ENCODE measurements at regions not wholly inside any gene's neighbourhood (a gene's known extent, or its start where the extent isn't known, plus 50 kb on each side); places are given as distances from the start of the nearest gene placed in this dataset.

DNA sequence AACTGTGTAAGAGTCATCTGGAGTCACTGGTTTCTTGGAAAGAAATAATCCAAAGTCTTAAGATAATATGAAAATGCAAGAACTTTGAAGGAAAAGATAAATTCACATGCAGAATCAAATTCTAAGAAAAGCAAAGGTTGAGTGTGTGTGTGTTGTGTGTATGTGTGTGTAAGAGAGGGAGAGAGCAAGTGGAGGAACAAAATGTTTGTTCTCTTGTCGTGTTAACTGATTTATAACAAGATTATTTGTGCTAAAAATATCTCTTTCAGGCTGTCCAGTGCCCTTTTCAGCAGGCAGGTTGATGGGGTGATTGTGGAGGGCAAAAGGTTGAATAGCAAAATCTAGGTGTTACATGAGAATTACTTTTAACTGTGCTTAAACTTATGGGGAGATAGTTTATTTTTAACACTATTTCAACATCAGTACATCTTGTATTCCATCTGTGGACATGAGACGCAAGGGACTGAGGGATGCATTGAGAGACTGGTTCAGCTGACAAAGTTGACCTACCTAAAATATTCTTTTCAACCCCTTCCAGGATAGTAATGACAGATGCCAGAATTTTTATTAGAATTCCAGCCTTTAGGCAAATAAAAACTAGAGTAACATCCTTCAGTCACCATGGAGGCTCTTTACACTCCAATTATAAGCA is 342.4 kb upstream of the CD180 start:
- no peak for DNase-seq

GRCh38 chr5:67537439-67538148 is 341.0 kb upstream of the CD180 start:
- no peak for DNase-seq

DNA sequence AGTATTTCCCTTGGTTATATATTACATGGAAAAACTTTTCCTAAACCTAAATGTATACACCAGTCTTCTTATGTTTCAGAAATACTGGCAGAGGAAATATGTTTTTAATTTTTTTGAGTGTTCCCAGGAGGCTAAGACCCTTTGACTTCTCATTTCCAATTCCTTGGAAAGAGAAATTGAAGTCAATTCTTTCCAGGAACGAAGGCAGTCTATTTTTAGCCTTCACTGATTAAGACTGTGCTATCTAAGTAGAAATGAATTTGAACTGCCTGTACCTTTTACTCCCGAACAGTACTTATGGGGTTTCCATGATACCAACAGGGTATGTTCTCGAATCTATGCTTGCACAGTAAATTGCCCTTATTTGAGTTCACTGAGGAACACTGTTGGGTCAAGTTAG is 340.3 kb upstream of the CD180 start:
- DNase-seq, result no peak

DNA sequence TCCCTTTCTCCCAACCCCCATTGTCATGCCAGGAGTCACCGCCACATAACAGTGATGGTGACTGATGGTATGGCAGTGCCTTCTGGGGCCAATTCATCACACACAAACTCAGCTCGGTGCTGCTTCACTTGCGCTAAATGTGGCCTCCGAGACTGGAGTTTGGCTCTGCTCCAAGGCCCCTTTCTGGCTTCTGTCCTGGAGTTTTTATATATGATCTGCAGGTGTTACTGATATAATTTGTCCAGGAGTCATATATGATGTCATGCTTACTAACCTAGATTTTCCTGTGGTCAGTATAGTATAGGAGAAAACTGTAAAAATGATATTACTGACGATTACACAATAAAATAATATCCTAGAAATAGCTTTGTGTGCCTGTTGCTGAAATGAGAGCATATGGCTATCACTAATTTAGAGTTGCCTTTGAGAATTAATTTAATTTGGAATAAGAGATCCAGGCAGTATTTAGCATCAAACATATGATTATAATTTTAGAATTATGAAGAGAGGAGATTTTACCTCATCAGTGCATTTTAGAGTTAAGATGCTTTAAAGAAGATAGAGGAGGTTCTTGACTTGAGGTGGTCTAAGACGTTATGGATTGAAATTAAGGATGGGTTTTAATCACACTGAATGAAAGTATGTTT is 334.1 kb upstream of the CD180 start:
- DNase-seq, result peak in 2 of 3 experiments; percentile 45 to 89

- DNase-seq, result peak in 1 of 3 experiments; percentile 27
Observed at GRCh38 chr5:67528953-67529352, 332.4 kb upstream of the CD180 start.

DNA sequence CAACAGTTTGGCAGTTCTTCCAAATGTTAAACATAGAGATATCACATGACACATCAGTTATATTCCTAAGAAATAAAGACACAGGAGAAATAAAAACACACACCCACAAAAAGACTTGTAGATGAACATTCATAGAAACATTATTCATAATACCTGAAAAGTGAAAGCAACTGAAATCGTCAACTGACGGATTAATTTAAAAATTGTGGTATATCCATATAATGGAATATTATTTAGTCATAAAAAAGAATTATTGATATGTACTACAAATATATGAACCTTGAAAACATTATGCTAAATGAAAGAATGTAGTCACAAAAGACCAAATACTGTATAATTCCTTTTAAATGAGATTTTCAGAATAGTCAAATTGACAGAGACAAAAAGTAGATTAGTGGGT is 330.2 kb upstream of the CD180 start:
- DNase-seq, result no peak

GRCh38 chr5:67520161-67520908 is 323.7 kb upstream of the CD180 start:
- DNase-seq, result peak in 1 of 3 experiments; percentile 17

- no peak for DNase-seq
Observed at GRCh38 chr5:67518227-67518626, 321.6 kb upstream of the CD180 start.

DNA sequence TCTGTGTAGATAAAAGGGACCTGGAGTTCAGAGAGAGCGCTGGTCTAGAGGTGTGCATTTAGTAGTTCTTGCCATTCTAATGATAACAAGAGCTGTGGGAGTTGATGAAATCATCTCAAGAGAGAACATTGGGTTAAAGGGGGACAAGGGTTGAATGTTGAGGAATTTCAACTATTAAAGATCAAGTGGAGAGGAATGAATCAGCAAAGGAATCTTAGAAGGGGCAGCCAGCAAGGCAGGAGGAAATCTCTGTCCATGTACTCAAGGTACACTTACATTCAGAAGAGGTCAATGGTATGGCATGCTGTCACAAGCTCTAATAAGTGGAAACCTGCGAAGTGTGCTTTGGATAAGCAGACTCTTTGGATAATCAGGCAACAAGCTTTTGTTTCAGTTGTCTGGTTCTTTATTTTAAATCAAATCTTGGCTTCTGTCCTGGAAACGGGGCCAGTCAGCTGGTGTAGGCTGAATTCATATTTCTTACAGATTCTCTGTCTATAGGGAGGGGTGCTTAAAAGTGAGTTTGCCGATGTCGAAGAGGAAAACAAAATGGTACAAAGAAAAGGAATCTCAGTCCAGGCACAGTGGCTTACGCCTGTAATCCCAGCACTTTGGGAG is 320.5 kb upstream of the CD180 start:
- no peak for DNase-seq

DNA sequence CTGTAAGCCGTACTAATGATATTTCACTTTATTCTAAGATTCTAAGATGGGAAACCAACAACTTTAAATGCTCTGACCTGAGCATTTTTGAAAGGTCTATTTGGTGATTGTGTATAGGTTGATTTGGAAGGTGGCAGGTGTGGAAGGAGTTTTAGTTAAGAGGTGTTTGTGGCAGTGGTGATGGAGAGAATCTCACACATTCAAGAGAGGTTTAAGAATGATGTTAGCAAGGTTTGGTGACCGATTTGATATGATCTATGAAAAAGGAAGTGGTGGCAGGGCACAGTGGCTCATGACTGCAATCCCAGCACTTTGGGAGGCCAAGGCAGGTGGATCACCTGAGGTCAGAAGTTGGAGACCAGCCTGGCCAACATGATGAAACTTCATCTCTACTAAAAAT is 319.2 kb upstream of the CD180 start:
- DNase-seq, result no peak

DNA sequence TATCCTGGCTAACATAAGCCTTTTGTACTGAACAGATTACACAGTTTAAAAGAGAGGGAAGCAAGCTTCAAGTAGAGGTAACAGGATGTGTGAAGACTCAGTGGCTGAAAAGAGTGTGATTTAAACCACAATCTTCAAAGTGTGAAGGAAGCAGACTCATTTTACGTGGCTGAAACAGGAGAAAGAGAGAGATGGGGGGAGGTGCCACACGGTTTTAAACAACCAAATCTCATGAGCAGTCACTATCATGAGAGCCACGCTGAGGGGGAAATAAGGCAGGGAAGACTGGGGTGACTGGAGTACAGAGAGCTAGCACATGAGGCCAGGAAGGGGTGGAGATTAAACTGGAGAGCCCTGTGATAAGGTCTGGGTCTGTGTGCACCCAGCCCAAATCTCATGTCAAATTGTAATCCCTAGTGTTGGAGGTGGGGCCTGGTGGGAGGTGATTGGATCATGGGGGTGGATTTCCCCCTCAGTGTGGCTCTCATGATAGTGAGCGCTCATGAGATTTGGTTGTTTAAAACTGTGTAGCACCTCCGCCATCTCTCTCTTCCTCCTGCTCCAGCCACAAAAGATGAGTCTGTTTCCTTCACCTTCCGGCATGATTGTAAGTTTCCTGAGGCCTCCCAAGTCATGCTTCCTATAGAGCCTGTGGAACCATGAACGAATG is 318.6 kb upstream of the CD180 start:
- no peak for DNase-seq

- no peak for DNase-seq
Observed at GRCh38 chr5:67512758-67513157, 316.2 kb upstream of the CD180 start.

DNA sequence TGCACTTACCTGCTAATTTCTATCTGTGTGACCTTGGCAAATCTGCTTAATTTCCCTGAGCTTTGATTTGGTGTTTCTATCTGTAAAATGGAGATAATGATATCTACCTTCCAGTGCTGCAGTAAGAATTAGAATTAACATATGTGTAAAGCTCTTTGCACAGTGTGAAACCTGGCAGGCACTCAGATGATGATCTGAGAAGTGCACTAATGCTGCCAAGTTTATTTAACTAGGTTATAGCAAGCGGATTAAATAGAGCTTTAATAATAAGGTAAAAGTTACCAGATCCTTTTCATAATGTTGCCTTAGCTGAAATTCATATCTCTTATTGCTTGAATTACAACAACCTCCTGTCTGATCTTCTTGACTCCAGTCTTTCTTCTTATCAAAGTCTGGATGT is 315.3 kb upstream of the CD180 start:
- DNase-seq, result no peak

- no peak for DNase-seq
Observed at GRCh38 chr5:67510204-67510603, 313.6 kb upstream of the CD180 start.

- DNase-seq, result no peak
Observed at GRCh38 chr5:67509402-67510186, 313.0 kb upstream of the CD180 start.

DNA sequence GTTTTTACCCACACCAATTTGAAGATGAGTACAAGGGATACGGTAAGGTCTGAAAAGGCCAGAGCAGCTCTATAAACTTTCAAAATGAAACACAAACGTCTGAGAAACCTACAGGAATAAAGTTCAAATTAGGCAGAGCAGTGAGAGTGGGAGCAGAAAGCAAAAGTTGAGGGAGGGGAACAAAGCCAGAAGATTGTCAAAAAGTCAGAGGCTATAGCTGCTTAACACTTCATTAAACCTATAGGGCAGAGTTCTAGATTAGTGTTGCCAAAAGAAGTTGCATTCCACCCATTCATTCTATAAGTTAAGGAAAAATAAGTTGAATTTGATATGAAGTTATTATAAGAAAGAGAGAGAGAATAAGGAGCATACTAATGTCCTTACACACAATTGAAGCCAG is 309.6 kb upstream of the CD180 start:
- DNase-seq, result no peak

DNA sequence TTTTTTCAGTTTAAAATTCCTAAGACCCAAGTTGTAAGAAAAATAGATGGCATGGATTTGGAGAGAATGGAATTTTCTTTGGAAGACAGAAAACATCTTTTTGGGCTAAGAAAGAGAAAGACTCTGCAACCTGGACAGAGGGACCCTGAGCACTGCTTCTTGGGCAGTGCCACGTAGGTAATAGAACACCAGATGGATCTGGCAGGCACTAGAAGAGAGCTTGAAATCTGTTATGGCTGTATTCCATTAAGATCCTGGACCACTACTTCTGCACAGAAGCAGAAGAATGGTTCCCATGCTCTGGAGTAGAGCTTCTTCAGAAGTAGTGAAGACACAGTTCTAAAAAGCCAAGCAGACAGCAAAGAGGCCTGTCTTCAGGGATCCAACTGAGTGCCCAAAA is 306.4 kb upstream of the CD180 start:
- DNase-seq, result no peak

GRCh38 chr5:67496051-67496450 is 299.5 kb upstream of the CD180 start:
- peak in 1 of 3 experiments; percentile 3 for DNase-seq

DNA sequence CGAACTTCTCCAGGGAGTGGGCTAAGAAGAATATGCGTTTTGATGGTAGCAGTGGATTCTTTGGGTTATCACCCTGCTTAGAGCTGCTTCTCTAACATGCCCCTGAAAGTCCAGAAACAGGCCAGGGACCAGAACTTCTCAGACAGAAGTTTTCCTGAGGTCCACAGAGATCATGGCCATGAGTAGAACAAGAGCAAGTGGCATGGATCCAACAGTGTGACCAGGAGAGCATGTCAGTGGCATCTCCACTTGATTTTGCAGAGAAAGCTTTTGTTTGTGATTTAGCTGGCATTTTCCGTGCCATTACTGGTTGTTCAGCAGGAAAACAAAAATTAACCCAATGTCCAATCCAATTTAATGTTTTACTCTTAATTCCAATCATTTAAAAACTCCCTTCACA is 298.5 kb upstream of the CD180 start:
- DNase-seq, result no peak

GRCh38 chr5:67494186-67494855 is 297.7 kb upstream of the CD180 start:
- peak in 2 of 3 experiments; percentile 11 to 98 for DNase-seq

GRCh38 chr5:67493676-67494075 is 297.1 kb upstream of the CD180 start:
- DNase-seq, result peak; percentile 6 to 73 (median 32)
